Keratinocyte (primary cell): ENCODE measurements at regions not wholly inside any gene's neighbourhood (a gene's known extent, or its start where the extent isn't known, plus 50 kb on each side); places are given as distances from the start of the nearest gene placed in this dataset.

Experiments used
- CTCF ChIP-seq, 3 experiments: IDR thresholded peaks in 1 of 3; conservative IDR thresholded peaks in 1 of 3; optimal IDR thresholded peaks in 1 of 3; 2 replicates in 2 of 3; 3 replicates in 1 of 3; pipeline versions ENCODE3 to v1.5.1; 2011; ENCODE audit warnings: low read length in 3 of 3, mild to moderate bottlenecking in 3 of 3, moderate library complexity in 2 of 3, control low read depth in 1 of 3, inconsistent platforms in 1 of 3; ENCODE audit not compliant: insufficient read depth in 2 of 3; ENCODE audit errors: extremely low read depth in 1 of 3
- EZH2 ChIP-seq: IDR thresholded peaks from one replicate; pipeline ENCODE4 v1.6.1; 2012; ENCODE audit warnings: inconsistent platforms, mild to moderate bottlenecking, low read length, moderate library complexity

GRCh38 chr3:88444251-88444650 is 294.5 kb downstream of the C3orf38 start:
- no peak for TF ChIP-seq CTCF (optimal IDR thresholded peaks at IDR 0.05 in 1 of 3, IDR thresholded peaks at IDR 0.05 in 1 of 3, conservative IDR thresholded peaks at IDR 0.05 in 1 of 3; ENCODE audit: extremely low read depth in 1 of 3, insufficient read depth in 2 of 3, low read length in 3 of 3)
- no peak for TF ChIP-seq EZH2
